Medulla oblongata (tissue), 1 donor: ENCODE measurements at regions not wholly inside any gene's neighbourhood (a gene's known extent, or its start where the extent isn't known, plus 50 kb on each side); places are given as distances from the start of the nearest gene placed in this dataset.
A peak's percentile ranks its signal among the peaks of the same experiment; 100 is the strongest.

Source experiments
- DNase-seq: peaks from one replicate; pipeline ENCODE4 v3.0.0-alpha.2; 2015; ENCODE audit errors: extremely low spot score

DNA sequence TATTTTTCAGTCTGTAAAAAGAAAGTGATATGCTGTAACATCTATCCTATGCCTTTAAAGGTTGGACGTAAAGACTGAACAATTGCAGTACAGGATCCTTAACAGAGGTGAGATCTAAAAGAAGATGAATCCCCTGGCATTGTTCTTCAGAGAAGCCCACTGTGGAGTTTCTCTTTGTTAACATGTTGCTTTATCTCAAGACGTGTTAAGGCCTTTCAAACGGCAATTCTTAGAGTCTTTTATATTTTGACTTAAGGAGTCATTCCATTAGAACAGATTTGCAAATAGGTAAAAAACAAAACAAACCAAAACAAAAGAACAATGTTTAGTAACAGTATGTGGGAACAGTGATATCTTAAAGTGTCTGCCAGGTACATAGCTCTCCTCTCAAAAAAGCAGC is 225.1 kb upstream of the ZP4 start:
- no peak for DNase-seq

- no peak for DNase-seq
These were observed 222.4 kb upstream of the ZP4 start for GRCh38 chr1:238112952-238113621.

DNA sequence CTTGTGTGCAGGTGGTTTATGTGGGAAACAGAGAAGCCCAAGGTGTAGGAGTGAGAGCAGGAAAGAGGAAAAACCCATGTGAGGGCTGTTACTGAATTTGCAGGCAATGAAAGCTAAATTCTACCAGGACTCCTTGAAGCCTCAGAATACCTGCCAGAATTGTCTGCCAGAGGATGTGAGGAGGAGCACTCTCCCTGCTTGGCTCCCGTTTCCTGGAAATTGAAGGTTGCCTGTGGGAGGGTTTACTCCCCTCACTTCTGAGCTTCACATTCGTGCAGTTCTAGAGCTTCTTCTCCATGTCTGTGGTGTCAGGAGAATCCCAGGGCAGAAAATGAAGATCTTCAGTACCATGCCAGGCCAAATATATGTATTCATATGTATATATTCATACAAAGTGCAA is 220.8 kb upstream of the ZP4 start:
- no peak for DNase-seq

DNA sequence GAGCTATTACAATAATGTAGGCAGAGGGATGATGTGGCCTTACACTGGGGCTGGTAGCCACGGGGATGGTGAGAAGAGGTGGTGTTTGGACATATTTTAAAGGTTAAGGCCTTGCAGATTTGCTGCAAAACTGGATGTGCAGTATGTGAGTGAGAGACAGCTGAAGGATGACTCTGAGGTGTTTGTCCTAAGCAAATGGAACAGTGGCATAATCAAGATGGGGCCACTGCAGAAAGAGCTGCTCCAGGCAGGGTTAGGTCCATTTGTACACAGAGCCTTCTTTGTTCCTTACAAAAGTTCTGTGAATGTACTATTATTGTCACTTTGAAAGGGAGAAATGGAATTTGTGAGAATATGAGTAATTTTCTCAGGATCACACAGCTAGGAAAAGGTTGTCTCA is 220.4 kb upstream of the ZP4 start:
- no peak for DNase-seq

GRCh38 chr1:238108417-238108816 is 217.7 kb upstream of the ZP4 start:
- DNase-seq, result no peak

- DNase-seq, result no peak
These were observed 216.6 kb upstream of the ZP4 start for GRCh38 chr1:238107322-238107721.

DNA sequence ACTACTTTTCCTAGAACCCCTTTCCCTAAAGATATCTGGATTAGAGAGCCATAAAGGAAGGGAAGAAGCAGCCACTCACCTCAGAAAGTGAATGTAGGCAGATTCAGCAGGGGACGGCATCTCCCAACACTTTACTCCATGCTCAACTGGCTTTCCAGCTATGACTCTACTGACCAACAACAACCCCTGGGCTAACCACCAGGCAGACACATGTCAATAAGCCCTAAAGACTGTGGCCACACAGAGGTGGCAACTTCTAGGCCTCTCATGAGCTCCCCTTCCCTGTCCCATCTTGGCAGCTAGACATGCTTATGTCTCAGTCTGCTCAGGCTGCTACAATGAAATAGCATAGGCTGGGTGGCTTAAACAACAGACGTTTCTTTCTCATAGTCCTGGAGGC is 214.0 kb upstream of the ZP4 start:
- no peak for DNase-seq

DNA sequence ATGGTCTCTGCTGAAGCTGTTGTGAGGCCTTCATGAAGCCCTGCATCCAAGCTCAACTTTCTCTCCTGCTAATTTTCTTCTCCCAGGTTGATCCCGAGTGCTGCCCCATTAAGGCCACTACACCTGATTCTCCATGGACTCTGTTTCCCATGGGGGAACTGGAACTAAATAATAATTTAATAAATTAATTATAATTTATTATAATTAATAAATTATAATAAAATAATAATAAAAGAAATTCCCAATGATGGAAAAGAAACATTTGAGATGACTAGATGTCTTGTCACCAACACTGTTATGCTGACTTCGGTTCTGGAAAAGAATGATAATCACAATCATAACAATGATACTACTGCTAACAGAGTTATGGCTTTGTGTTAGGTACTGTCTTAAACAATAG is 211.2 kb upstream of the ZP4 start:
- DNase-seq, result no peak

DNA sequence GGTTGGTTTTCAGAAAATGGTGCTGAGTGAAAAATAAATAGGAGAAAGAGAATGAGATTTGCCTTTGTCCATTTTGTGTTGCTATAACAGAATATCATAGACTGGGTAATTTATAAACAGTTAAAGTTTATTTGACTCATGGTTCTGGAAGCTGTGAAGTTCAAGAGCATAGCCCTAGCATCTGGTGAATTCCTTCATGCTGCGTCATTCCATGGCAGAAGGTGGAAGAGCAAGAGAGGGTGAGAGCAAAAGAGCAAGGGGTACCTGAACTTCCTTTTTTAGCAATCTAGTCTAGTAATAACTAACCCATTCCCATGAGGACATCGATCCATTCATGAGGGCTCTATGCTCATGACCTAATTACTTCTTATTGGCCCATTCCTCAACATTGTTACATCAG is 209.1 kb upstream of the ZP4 start:
- no peak for DNase-seq

DNA sequence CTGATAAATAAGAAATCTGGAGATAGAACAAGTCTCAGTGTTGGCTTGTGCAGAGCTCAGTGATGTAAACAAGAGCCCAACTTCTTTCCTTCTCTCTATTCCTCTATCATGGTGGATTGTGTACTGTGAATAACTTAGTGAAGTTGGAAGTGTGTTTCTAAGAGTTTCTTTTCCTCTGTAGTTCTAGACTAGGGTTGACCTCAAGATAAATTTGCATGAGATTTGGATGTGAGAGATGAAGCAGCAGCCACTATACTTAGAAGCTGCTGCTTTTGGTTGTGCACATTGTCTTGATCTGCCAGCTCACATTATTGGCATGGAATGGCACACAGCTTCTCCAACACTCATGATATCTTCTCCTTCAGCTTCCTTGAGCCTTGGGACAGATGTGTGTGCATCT is 198.9 kb upstream of the ZP4 start:
- DNase-seq, result no peak

DNA sequence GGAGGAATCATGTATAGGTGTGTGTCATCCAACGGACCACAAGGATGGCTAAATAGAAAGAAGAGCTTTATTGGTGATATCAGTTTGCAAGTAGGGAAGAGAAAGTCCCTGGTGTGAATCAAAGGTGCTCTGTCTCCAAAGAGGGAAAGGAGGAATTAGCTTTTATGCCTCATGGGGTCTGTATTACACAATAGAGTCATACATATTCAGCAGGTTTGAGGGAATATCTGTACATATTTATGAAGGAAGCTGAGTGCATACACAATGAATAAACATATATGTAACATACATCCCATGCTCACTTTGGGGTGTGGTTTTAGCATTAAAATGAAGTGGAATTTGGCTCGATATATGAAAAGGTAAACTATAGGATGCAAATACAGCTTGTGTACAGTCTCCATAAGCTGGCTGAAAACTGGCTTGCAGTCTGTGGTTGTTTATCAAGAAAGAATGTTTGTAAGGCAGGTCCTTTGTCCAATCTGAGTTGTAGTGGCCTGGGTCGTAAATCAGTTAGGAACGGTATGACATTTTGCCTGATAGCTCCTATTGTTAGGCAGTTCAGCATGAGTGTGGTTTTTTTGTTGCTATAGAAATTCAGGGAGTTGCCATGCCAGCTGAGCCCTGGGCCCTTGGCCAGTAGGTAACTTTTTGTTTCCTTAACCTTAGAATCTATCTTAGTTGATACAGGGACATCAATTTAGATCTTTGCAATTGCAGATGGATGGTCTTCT is 198.0 kb upstream of the ZP4 start:
- DNase-seq, result no peak

DNA sequence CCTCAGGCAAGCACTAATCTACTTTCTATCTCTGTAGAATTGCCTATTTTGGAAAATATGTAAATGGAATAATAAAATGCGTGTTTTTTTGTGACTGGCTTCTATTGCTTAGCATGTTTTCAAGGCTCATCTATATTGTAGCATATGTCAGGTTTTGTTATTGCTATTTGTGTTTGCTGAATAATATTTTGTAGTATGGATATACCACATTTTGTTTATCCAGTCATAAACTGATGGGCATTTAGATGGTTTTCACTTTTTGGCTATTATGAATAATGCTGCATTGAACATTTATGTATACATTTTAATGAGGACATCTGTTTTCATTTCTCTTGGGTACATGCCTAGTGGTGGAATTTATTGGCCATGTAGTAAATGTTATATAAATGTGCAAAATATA is 183.3 kb upstream of the ZP4 start:
- no peak for DNase-seq

- DNase-seq, result no peak
These were observed 180.3 kb upstream of the ZP4 start for GRCh38 chr1:238071061-238071460.

- no peak for DNase-seq
These were observed 172.7 kb upstream of the ZP4 start for GRCh38 chr1:238063454-238063853.

- no peak for DNase-seq
These were observed 171.4 kb upstream of the ZP4 start for GRCh38 chr1:238061967-238062613.

DNA sequence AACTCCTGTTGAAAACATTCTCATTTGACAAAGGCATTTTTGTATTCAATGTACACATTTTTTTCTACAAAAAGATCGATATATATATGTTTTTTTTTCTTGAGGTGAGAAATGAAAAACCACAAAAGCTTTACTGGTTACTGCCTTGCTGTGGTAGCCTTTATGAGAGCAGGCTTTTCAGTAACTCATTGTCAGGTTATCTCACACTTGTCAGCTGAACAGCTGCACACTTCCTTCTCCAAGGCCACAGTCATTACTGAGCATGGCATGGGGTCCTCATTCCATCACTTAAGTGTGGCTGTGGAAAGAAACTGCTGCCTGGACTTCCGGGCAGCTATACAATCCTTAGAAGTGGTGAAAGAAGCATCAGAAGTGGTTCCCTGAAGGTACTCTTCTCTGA is 169.3 kb upstream of the ZP4 start:
- no peak for DNase-seq

- DNase-seq, result no peak
These were observed 162.0 kb upstream of the ZP4 start for GRCh38 chr1:238052496-238053266.

DNA sequence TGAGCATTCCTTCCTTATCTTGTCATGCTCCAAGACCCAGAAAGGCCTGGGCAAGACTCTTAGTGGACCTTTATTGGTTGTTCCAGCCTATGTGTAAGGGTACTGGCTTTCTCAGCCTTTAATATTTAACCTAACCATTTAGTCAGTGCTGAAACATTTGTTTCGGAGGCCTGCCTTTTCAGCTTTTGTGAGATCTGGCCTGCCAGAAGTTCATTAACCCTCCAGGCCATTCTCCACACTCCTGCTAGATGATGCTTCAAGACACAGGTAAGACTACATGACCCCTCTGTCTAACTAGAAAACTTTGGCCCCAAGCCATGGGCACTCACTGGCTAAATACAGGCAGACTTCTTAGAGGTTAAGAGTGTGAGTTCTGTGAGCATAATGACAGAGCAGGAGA is 138.4 kb upstream of the ZP4 start:
- no peak for DNase-seq

- DNase-seq, result no peak
These were observed 136.6 kb upstream of the ZP4 start for GRCh38 chr1:238027366-238027765.

- no peak for DNase-seq
These were observed 132.4 kb upstream of the ZP4 start for GRCh38 chr1:238023137-238023536.

GRCh38 chr1:238018214-238018613 is 127.5 kb upstream of the ZP4 start:
- DNase-seq, result no peak

DNA sequence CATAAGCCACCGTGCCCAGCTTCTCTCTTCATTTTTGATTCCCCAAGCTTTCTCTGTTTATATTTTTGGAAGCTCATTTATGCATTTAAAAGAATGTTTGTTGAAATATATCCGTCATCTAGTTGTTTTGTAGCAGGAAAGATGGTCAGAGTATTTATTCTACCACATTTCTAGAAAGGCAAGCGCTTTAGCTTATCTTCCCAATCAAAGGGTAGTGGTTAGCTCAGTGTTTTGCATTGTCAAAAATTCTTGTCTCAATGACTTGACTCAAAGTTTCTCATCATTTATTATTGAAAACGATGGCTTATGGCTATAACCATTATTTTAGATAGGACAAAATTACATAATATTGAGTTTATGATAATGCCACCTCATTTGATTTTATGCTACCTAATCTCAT is 116.1 kb upstream of the ZP4 start:
- DNase-seq, result no peak

DNA sequence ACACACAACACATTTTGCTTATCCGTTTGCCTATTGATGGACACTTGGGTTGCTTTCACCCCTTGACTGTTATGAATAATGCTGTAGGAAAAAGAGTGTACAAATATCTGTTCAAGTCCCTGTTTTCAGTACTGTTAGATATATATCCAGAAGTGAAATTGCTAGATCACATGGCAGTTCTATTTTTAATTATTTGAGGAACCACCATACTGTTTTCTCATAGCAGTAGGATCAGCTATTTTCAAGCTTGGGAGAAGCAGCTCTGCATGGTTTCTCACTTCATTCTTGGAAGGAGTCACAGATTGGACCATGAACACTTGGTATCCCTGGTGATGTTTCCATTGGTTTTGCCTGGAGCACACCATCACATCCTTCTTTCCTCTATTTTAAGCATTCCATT is 114.4 kb upstream of the ZP4 start:
- peak; percentile 33 for DNase-seq
